ENCODE measurements at regions not wholly inside any gene's neighbourhood (a gene's known extent, or its start where the extent isn't known, plus 50 kb on each side); places are given as distances from the start of the nearest gene placed in this dataset.
"Not testable (repeated sequence)": the region's sequence is repeated elsewhere in the genome, so short reads cannot be mapped to it uniquely, and the experiment has no call there.

DNA sequence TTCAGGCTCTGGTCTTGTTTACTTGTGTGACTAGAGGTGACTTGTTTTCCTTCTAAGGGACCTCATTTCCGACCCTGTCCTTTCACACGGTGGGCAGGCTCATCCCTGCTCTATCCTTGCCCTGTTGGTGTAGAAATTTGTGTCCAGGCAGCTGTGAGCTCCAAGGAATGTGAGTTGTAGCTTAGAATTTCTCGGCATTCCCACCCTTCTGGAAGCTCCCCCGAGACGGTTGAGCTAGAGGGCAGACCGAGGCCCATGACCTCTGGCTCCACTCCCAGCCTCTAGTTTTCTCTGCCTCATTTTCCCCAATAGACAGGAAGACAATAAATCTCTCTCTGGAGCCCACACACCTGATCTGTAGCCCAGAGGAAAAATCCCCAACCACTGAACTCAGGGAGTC, 100.9 kb downstream of the NAV1 start:
- DNase-seq = no peak

DNA sequence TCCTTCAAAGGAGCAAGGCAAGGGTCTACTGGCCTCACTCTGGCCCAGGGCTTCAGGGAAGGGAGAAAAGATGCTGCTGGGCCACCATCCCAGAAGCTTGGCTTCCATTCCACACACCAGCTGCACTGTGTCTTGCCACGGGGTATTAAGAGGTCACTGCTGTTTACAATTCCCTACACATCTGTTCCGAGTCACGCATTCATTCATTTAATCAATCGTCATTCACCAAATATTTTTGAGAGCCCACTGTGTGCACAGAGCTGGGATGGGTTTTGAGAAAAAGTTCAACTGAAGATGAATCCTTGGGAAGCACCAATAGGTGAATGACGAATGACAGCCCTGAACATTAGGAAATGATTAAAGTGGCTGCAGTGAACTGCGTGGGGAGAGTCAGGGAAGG, 101.7 kb downstream of the NAV1 start:
- DNase-seq = no peak

DNA sequence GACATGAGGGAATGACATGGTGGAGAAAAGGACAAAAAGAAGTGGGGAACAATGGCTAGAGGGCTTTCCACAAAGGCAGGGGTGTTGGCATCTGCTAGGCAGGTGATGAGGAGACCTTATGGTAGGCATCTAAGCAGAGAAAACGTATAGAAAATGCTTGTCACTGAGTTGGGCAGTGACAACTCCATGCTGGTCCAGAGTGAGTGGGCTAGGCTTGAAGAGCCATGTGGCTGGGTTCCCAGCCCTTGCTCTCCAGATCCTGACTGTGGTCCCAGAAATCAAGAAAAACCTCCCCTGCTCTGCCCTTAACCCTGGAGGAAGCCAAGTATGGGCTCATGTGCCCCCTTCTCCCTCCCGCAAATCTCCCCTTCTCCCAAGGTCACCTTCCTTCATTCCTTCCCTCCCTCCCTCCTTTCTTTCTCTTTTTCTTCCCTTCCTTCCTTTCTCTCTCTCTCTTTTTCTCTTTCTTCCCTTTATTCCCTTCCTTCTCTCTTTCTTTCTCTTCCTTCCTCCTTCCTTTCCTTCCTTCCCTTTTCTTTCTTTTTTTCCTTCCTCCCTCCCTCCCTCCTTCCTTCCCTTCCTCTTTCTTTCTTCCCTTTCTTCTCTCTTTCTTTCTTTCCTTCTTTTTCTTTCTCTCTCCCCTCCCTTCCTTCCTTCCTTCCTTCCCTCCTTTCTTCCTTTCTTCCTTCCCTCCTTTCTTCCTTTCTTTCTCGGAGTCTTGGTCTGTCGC, 102.8 kb downstream of the NAV1 start:
- DNase-seq = no peak

DNA sequence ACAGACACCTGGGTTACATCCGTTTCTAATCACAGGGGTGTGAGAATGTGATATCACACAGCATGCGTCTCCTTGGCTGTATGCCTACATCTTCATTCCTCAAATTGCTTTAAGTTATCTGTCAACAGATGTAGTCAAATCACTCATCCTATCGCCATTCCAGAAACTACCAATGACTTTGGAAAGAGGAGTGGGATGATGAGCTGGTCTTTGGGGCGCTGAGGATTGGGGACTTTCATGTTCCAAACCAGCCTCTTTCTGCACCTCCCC, 104.8 kb downstream of the NAV1 start:
- no peak for DNase-seq

DNA sequence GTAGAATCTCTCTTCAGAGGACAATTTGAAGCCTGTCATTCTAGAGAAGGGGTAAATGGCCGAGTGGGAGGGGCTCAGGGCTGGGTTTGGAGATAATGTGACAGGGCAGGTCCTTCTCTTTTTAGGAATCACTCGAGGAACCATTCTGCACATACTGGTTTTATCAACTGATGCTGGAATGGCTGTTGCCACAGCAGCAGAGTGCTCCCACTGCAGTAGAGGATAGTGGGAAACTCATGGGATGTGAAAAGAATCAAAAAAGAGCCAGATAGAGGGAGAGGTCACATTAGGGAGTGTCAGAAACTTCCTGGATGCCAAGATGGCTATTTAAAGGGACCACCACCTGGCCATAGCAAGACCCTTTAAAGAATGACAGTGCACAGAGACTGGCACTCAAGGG, 105.3 kb downstream of the NAV1 start:
- DNase-seq = no peak

DNA sequence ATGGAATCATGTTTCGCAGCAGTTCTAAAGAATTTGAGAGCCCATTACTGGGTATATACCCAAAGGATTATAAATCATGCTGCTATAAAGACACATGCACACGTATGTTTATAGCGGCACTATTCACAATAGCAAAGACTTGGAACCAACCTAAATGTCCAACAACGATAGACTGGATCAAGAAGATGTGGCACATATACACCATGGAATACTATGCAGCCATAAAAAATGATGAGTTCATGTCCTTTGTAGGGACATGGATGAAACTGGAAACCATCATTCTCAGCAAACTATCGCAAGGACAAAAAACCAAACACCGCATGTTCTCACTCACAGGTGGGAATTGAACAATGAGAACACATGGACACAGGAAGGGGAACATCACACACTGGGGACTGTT, 106.1 kb downstream of the NAV1 start:
- DNase-seq = not testable (repeated sequence)

DNA sequence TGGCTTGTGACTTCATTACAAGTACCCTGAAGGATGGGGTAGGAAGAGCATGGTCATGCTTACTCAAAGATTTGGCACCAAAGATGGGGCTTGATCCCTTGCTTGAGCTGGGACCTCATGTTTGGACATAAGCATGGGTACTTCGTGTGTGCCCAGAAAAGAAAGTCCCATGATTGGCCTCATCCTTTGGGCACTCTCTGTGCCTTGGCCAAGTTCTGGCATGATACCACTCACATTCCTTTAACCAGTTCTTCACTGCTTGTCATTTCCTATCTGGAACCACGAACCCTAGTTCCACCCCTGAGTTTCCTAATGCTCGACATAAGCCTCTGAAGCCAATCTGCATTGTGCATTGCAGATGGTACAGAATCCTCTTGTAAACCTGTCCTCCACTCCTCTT, 107.0 kb downstream of the NAV1 start:
- DNase-seq = no peak

DNA sequence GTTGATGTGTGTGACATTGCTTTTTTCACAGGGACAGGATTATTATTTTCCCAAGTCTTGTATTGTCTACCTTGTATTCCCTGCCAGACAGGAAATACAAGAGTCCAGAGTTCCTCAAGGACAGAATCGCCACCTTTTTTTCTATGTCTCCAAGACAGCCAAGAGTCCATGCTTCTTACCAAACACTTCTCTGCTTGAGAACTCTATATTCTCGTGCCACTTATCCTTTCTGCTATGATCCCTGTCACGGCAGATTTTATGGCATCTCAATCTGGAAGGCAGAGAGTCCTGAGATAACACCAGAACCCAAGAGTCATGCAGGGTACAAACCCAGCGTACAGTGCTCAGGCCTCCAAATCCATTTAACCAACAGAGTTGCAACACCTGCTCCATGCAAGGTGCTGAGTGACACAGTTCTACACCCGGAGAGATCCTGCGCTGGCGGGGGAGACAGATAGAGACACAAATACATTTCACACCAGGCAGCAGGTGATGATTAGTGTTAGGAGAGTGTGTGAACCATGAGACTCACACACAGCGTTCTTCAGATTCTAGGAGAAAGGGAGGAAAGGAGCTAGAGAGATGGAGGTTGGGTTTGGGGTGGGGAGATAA, 107.6 kb downstream of the NAV1 start:
- DNase-seq = no peak

DNA sequence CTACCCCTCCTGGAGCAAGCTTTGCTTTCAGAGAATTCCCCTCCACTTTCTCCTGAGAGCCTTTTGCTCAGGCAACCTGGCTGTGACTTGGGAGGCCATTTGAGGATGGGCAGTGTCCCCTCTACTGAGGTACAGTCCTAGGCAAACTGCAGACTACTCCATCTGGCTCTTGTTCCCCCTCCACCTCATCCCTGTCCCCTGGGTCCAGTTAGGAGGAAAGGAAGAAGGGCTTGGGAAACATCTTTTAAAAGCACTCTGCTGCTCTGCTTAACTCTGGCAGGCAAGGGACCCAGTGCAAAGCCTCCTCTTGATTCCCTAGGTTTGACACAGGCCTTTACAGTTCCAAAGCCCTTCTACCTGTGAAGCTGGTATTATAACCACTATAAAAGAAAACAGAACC, 108.2 kb downstream of the NAV1 start:
- no peak for DNase-seq

DNA sequence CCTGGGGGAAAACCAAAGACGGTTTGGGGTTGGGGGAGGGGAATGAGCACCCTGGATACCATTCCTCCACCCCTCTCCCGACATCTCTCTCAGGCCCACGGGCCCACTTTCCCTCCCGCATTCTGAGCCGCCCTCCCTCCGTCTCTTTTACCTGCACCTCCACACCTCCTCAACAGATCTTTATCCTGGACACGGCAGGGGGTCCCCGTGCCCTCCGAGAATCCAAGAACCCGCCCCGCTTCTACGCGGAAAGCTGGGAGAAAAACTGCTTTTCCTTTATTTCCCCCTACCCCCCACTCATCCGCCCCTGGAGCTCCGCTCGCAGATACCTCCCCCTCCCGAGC, 108.8 kb downstream of the NAV1 start:
- DNase-seq = no peak

DNA sequence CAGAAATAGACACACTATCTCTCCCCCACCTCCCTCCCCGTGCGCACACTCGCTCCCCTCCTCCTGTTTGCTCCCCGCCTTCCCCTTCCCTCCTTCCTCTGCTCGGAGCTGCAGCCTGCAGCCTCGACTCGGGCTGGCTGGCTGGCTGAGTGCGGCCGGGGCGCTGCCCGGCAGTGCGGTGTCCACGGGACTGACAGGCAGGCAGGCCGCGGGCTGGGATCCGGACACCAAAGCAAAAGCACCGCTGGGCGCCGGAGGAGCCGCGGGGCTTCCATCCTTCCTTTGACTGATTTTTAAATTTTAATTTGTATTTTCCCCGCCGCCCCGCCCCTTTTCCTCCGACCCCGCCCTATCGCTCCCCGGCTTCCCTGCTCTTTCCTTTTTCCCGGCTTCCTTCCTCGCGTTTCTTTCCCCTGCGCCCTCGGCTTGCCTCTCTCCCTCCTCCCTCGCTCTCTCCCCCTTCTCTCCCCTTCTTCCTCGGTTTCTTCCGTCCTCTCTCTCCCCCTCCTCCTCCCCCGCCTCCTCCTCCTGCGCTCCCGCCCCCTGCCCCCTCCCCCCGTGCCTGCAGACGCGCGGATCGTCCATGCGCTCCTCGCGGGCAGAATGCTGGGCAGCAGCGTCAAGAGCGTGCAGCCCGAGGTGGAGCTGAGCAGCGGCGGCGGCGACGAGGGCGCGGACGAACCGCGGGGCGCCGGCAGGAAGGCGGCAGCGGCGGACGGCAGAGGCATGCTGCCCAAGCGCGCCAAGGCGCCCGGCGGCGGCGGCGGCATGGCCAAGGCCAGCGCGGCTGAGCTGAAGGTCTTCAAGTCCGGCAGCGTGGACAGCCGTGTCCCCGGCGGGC, 109.4 kb downstream of the NAV1 start:
- DNase-seq = no peak

DNA sequence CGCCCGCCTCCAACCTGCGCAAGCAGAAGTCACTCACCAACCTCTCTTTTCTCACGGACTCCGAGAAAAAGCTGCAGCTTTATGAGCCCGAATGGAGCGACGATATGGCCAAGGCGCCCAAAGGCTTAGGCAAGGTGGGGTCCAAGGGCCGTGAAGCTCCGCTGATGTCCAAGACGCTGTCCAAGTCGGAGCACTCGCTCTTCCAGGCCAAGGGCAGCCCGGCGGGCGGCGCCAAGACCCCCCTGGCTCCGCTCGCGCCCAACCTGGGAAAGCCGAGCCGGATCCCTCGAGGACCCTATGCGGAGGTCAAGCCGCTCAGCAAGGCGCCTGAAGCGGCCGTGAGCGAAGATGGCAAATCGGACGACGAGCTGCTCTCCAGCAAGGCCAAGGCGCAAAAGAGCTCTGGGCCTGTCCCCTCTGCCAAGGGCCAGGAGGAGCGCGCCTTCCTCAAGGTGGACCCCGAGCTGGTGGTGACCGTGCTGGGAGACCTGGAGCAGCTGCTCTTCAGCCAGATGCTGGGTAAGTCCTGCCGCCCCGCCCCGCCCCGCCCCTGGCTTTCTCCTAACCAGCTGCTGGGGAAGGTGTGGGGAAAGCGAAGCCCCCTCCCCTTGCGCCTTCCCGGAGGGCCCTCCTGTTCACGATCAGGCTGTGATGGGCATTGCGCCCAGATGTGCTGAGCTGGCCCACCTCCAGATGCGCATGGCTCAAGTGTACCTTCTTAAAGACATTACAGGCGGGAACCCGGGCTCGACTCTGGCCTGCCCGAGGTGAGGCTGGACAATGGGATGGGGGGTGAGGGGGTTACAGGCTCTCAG, 110.2 kb downstream of the NAV1 start:
- no peak for DNase-seq

DNA sequence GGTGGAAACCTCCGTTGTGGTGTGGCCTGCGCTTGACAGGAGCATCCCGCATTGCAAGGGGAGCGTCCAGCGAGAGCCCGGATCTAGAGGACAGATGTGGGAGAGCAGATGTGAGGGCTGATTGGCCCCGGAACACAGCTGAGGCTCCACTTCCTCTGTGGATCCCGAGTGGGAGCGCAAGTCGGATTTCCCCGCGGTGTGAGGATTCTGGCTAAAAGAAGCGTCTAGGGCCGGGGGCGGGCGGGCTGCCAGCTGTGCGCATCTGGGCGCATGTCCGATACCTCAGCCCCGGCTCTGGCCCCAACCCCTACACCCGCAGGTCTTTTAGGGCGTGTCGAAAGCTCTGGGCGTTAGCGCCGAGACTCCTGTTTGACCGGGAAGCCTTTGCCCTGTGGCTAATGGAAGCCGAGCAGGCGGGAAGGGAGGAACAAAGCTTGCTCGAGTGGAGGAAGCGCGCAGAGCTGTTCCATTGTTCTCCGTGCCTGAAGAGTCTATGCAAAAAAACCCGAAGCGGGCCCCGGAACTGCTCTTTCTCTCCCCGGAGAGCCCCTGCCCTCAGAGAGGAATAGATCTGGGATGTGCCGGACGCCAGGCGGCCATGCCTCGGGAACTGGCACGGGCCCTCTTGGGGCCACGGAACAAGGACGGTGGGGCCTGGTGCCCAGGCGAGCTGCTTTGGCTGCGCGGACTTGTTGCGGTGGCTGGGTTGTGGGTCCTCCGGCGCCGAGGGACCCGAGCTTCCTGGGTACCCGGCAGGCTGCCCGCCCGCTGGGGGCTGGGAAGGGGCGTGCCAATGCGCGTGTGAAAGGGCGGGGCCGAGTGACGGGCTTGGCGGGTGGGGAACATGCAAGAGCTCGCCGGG, 111.1 kb downstream of the NAV1 start:
- no peak for DNase-seq

DNA sequence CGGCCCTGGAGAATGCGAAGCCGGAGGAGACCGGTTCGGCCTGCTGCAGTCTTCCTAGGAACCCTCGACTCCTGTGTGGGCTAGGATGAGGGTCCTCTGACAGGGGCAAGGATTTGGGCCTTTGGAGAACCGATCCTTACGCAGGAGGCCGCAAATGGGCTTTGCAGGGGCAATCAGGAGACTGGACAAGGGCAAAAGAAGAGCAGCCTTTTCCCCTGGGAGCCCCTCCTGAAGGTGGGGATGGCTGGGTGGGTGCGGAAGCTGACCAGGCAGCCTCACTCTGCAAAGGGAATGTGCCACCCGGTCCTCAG, 111.7 kb downstream of the NAV1 start:
- no peak for DNase-seq

DNA sequence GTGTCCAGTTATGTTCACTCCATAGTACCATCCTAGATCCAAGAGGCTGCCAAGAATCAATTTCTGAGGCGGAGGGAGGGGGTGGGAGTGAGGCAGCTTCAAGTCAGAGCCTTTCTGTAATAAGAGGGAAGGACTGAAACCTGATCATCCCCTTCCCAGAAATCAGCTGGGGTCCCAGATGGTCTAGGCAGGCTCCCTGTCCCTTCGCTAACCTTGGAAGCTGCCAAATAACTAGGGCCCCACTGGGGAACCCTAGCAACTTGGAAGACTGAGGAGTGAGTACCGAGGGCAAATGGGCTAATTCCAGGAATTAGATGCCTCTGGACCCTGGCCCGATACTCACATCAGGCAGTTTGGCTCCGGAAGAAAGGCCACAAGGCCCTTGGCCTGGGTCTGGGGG, 113.3 kb downstream of the NAV1 start:
- no peak for DNase-seq

DNA sequence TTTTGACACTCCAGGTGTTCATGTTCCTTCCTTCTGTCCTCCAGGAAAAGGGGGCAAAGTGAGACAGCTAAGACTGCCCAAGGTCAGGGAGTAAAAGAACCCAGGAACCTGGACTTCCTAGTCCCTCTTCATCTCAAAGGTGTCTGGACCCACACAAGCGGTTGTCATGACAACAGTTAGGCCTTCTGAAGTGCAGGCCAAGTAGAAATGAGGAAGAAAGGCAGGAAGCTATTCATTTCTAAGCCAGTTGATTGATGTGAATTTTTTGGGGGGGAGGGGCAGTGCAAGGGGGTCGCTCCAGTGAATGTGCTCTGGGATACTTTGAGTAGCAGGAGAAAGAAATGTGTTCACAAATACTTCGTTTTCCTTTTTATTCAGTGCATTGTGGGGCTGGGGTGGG, 114.3 kb downstream of the NAV1 start:
- no peak for DNase-seq

DNA sequence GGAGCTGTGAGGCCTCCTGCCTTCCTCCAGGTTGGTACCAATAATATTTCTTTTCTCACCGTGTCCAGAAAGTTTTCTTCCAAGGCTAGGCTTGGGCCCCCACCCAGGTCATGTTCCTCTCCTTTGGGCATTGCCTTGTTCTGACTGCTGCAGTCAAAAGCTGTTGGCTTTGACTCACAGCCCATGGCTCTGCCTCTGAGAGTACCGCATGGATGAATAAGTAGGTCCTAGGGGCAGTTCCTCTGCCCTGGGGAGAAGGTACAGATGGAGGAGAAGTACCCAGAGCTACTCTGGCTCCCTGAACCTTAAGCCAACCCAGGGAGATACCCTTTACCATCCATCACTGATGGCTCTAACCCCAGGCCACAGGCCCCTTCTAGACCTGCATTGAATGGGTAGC, 115.0 kb downstream of the NAV1 start:
- no peak for DNase-seq

DNA sequence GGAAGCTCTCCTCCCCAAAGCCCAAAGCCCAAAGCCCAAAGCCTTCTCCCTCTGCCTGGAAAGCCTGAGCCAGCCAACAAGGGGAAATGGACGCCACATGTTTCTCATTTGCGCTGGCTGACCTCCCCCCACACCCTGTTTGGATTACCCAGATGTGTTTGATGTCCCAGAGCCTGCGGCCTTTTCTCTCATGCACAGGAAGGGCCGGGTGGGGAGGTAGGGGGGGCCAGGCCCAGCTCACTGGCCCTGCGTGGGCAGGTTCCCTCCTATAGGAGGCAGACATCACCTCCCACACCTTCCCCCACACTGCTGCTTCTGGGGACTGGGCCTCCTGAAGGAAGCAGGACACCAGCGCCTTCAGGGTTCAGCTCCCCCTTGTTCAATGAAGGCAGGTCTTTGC, 116.3 kb downstream of the NAV1 start:
- DNase-seq = no peak

DNA sequence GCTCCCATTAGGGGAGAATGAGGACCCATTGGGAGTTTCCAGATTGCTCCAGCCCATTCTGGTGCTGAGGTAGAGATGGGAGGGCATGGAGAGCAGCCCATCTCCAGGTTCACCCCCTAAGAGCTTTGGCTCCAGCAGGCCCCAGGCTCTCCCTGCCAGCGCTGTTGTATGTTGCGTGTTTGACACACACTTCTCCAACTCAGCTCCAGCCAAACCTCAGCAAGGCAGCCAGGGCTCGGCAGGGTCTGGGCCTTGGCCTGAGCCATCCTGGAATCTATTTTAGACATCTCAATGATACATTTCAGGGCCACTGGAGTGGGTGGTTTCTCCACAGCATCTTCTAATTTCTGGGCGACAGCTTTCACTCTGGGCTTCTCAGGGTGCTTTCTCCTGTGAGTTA, 117.0 kb downstream of the NAV1 start:
- no peak for DNase-seq

DNA sequence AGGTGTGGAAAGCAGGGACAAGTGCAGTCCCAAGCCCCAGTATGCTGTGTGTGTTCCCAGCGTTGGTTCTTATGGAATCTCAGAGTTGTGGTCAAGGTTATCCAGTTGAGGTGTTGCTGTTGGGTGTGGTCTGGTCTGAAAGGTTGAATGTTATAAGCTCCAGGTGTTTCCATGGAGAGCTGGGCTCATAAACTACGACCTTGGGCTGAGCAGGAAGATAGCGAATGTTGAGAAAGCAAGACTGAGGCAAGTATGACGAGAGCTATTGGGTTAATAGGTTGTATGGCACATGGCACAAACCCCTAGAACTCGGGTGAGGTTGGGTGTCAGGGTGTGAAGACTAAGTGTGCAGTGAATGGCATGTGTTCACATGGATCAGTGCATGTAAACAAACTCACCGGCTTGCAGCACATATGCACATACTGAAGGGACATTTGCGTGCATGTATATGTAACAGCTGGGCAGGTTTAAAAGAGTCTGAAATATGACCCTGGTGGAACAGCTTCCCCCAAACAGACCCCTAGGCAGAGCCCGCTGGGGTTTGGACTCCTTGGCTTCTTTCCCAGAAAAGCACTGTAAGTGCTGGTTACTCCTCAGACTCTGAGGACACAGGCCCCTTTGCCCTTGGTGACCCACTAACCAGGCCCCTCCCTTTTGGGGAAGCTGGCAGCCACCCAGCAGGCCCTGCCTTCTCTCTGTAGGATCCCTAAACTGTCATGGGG, 117.5 kb downstream of the NAV1 start:
- no peak for DNase-seq

DNA sequence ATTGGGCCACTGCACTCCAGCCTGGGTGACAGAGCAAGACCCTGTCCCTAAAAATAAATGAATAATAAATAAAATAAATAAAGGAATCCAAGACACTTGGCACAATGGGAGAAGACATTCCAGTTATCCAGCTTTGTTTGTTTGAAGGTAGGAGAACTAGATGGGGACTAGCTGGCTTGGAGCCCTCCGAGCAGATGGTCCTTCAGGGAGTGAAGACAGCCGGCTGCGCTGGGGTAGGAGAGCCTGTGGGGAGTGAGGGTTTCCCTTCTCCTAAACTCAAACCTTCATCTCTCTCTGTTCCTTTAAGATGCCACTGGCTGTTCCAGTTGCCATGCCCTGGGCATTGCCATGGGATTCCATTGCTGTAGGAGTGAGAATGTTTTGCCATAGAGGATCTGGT, 120.6 kb downstream of the NAV1 start:
- no peak for DNase-seq
